ENCODE measurements at regions not wholly inside any gene's neighbourhood (a gene's known extent, or its start where the extent isn't known, plus 50 kb on each side); places are given as distances from the start of the nearest gene placed in this dataset.

DNA sequence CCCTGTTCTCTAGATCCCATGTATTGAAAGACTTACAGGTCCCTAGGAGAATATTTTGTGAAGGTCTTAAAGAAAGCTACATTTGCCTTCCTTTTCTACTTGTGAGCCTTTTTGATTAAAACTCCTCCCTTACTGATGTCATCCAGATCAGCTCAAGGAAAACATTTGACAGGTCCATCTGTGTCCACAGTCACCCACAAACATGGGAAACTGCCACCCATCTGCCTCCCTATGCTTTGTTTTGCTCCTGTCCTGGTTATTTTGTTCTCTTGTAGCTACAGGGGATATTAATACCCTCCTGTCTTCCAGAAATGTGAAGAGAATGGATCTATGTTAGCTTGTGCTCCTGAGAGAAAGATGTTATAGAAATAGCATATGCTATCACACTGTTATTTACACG lies 203.6 kb upstream of the GALNT5 start:
- Histone ChIP-seq H3K27me3 (ENCODE audit: control insufficient read depth, insufficient read depth, low read length) (no peaks in the 10 kb centered on the region), H3K4me3 (ENCODE audit: low read depth, low read length) (no peak overlapping the region), H3K36me3 (ENCODE audit: control insufficient read depth, insufficient read depth, low read length) (no peaks in the 10 kb centered on the region)
- ChIA-PET POLR2A (no interaction called here), CTCF (interaction anchor here (1.1 kb wide), 1 partner anchor 130 kb away, joined by 3 read pairs; no protein-coding TSS in a partner anchor)
- TF ChIP-seq CTCF (IDR thresholded peaks at IDR 0.05; ENCODE audit: insufficient read depth, low read depth, low read length): no peak
- DNase-seq (ENCODE audit: low read depth): no peak

DNA sequence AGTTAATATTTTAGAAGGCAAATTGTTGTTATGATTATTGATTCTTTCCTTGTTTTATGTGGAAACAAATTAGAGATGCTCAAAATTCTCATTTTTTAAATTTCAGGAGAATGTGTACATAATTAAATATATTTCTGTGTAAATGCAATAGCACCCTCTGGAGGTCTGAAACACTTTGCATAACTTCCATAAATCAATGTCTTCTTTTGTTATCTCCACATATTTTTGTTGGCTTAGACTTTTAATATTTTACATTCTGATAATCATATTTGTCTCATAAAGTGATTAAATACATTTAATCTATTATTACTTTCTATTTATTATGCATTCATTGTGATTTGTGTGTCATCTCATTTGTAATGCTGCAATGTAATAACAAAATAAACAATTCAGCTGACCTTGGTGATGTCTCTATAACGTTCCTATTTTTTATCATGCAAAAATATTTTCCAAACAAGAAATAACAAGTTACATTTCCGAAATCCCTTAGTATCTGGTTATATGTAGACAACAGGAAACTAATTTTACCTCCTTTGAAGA lies 201.8 kb upstream of the GALNT5 start:
- Histone ChIP-seq H3K4me3 (ENCODE audit: low read depth, low read length) (no peak overlapping the region), H3K36me3 (ENCODE audit: control insufficient read depth, insufficient read depth, low read length) (no peaks in the 10 kb centered on the region), H3K27me3 (ENCODE audit: control insufficient read depth, insufficient read depth, low read length) (no peaks in the 10 kb centered on the region)
- ChIA-PET POLR2A (no interaction called here), CTCF (interaction anchor here (0.8 to 1.2 kb wide), 3 partner anchors 138 to 1250 kb away, joined by 3 to 4 read pairs (median 3); no protein-coding TSS in a partner anchor)
- DNase-seq (ENCODE audit: low read depth): no peak
- peak; percentile 46; the same call in 1 of the 2 replicates for TF ChIP-seq CTCF (IDR thresholded peaks at IDR 0.05; ENCODE audit: insufficient read depth, low read depth, low read length)

DNA sequence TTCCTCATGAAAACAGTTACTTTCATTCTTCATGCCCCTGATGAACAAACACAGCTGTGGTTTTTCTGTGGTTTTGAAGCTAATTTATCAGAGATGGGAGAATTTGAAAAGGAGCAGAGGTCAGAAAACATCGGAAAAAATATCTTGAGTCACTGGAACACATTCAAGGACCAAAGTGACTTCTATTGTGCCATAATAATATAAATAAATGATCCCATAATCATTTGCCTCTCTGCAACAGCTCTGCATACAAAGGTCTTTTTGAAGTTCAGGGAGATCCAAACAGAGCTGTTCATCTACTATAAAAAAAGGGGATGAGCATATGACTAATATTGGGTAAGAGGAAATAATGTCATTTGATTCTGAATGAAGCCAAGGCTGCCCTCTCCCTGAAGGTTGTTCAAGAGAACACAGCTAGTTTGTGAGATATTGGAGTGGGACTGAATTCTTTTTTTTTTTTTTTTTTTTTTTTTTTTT lies 201.3 kb upstream of the GALNT5 start:
- ChIA-PET CTCF (interaction anchor here (0.8 to 1.2 kb wide), 3 partner anchors 137 to 1251 kb away, joined by 3 to 4 read pairs (median 3); no protein-coding TSS in a partner anchor), POLR2A (no interaction called here)
- H3K4me3 ChIP-seq (ENCODE audit: low read depth, low read length): no peak overlapping the region
- peak; percentile 25 for DNase-seq (ENCODE audit: low read depth)
- no peak for TF ChIP-seq CTCF (IDR thresholded peaks at IDR 0.05; ENCODE audit: insufficient read depth, low read depth, low read length)
- no peaks in the 10 kb centered on the region for H3K36me3 ChIP-seq (ENCODE audit: control insufficient read depth, insufficient read depth, low read length)
- no peaks in the 10 kb centered on the region for H3K27me3 ChIP-seq (ENCODE audit: control insufficient read depth, insufficient read depth, low read length)

- Histone ChIP-seq H3K36me3 (ENCODE audit: control insufficient read depth, insufficient read depth, low read length) (no peaks in the 10 kb centered on the region), H3K4me3 (ENCODE audit: low read depth, low read length) (no peak overlapping the region), H3K27me3 (ENCODE audit: control insufficient read depth, insufficient read depth, low read length) (no peaks in the 10 kb centered on the region)
- no peak for DNase-seq (ENCODE audit: low read depth)
- CTCF ChIA-PET: interaction anchor here (0.8 kb wide), 1 partner anchor 135 kb away, joined by 3 read pairs; no protein-coding TSS in a partner anchor
- POLR2A ChIA-PET: no interaction called here
- TF ChIP-seq CTCF (IDR thresholded peaks at IDR 0.05; ENCODE audit: insufficient read depth, low read depth, low read length): no peak
Measured at GRCh38 chr2:157058161-157058560, 199.3 kb upstream of the GALNT5 start.

GRCh38 chr2:157059036-157059435 lies 198.5 kb upstream of the GALNT5 start:
- TF ChIP-seq CTCF (IDR thresholded peaks at IDR 0.05; ENCODE audit: insufficient read depth, low read depth, low read length): no peak
- H3K36me3 ChIP-seq (ENCODE audit: control insufficient read depth, insufficient read depth, low read length): no peaks in the 10 kb centered on the region
- no peak for DNase-seq (ENCODE audit: low read depth)
- H3K27me3 ChIP-seq (ENCODE audit: control insufficient read depth, insufficient read depth, low read length): no peaks in the 10 kb centered on the region
- no peak overlapping the region for H3K4me3 ChIP-seq (ENCODE audit: low read depth, low read length)
- POLR2A ChIA-PET: no interaction called here
- CTCF ChIA-PET: no interaction called here

Measured in BJ (cell line).